NCI-H1092 treated with DMSO at 0.1 percent for 48 hours (cell line): ENCODE measurements at regions not wholly inside any gene's neighbourhood (a gene's known extent, or its start where the extent isn't known, plus 50 kb on each side); places are given as distances from the start of the nearest gene placed in this dataset.
"Not testable (repeated sequence)": the region's sequence is repeated elsewhere in the genome, so short reads cannot be mapped to it uniquely, and the experiment has no call there.

Experiments
- DNase-seq: peaks from one replicate; lab custom pipeline; 2025; lab: John Stamatoyannopoulos, UW

- no peak for DNase-seq
Observed at GRCh38 chr13:73842626-73843025, 291.6 kb downstream of the KLF12 start.

- DNase-seq: no peak
Observed at GRCh38 chr13:73842184-73842583, 292.0 kb downstream of the KLF12 start.

GRCh38 chr13:73837147-73837546 lies 297.1 kb downstream of the KLF12 start:
- DNase-seq: no peak

GRCh38 chr13:73835138-73835721 lies 299.0 kb downstream of the KLF12 start:
- peak; percentile 73 for DNase-seq

- no peak for DNase-seq
Observed at GRCh38 chr13:73833325-73834070, 300.7 kb downstream of the KLF12 start.

DNA sequence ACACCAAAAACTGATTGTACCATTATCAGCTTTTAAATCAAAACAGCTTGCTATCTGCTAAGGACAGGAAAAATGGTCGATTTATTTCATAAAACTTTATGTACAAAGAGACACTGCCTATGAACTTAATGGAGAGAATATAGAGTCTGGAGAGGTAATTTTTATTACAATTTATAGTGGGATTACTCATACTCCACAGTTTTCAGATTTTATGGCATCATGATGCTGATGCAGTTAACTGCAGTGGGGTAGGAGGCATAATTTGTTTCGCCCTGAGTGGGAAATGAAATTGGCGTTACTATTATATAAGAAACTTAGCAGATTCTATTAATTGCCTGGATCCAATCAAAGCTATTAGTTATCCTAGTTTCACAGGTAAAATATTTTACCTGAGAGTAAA lies 301.4 kb downstream of the KLF12 start:
- no peak for DNase-seq

GRCh38 chr13:73832128-73832588 lies 302.0 kb downstream of the KLF12 start:
- peak; percentile 52 for DNase-seq

GRCh38 chr13:73829416-73829815 lies 304.8 kb downstream of the KLF12 start:
- DNase-seq: no peak

GRCh38 chr13:73828811-73829210 lies 305.4 kb downstream of the KLF12 start:
- no peak for DNase-seq

GRCh38 chr13:73827434-73827833 lies 306.8 kb downstream of the KLF12 start:
- no peak for DNase-seq

GRCh38 chr13:73825143-73825542 lies 309.1 kb downstream of the KLF12 start:
- no peak for DNase-seq

DNA sequence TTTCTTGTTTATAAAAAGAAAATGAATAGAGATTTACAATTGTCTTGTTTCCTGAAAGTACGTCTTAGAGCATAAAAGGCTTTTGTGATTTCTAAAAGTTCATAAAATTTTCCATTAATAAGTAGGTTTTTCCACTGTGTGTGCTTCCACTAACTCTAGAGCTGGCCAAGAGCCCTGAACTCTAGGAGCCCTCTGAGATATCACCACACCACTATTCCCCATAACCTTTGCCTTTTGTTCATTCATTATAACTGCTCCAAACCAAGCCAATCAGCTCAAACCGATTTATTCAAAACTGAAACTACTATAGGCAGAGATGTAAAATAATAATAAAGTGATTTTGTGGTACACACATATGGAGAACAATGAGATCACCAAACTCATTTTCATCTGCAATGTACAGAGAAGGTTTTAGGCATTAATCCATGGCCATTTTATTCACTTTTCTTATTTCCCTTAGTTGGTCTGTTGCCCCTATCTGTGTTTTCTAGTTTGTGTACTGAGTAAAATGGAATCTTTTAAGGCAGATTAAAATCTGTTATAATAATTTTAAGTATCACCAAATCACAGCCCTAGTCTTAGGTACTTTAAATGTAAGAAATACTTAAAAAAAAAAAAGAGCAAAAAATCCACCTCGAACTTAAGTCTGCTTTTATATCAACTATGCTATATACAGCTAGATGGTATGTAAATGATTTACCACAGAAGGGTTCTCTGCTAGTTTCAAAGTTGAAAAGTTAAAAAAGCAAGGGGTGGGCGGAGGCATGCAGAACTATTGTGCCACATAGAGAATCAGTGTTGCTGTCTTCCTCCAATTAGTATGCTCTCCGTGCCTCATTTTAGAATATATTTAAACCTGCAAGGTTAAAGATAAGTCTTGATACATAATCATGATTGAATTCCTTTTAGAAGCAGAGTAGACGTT lies 311.3 kb downstream of the KLF12 start:
- no peak for DNase-seq

- DNase-seq: no peak
Observed at GRCh38 chr13:73820688-73821087, 313.5 kb downstream of the KLF12 start.

DNA sequence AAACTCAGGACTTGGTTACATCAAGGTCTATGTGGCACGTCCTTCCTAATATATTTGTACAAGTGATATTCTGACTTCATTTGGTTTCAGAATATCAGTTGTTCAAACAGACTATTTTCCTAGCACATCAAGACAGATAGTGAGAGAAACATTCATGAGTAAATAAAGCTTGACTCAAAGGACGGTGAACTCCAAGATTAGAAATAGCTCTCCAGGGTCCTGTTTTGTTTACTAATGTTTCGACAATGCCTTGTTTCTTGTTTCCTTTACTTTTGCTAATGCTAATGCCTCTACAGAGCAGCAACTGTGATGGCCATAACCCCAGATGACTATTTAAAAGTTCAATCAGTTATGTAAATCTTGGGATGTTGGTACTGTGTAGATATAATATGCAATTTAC lies 313.9 kb downstream of the KLF12 start:
- no peak for DNase-seq

DNA sequence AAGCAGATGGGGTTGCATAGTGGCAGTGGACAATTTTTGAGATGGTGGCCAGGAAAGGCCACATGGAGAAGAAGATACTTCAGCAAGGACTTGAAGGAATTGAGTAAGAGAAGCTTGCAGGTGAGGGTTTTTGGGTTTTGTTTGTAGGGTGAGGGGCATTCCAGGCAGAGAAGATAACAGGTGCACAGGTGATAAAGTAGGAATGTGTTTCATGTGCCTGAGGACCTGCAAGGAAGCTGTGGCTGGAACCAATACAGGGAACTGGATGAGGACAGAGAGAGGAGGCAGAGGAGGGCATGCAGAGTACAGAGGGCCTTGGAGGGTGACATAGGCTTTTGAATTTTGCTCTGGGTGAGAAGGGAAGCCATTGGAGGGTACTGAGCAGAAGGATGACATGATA lies 314.5 kb downstream of the KLF12 start:
- DNase-seq: no peak

DNA sequence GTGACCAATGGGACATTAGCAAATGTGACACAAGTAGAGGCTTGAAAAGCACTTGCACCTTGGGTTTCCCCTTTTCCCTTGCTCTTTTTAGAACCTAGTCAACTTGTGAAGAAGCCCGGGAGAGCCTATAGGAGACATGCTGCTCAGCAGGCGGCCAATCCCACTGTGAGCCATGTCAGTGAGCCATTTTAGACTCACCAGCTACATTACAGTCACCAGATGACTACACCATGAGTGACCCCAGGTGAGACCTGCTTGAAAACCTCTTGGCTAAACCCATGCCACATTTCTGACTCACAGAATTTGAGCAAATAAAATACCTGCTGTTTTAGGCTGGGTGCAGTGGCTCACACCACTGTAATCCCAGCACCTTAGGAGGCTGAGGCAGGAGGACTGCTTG lies 317.5 kb downstream of the KLF12 start:
- no peak for DNase-seq

GRCh38 chr13:73815796-73816195 lies 318.4 kb downstream of the KLF12 start:
- no peak for DNase-seq

DNA sequence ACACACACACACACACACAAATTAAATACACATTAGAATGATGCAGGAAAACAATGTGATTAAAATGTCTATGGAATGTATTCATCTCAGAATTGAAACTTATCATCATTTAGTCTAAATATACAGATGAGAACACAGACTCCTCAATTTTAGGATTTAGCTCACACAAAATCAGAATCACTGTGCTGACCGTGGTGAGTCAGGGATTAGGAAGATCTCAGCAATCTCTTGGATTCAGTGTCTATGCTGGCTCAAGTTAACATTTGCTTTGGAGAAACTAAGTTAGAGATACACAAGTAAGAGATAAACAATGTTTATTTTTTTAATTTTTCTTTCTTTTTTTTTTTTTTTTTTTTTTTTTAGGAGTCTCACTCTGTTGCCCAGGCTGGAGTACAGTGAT lies 323.6 kb downstream of the KLF12 start:
- no peak for DNase-seq

GRCh38 chr13:73809561-73809960 lies 324.6 kb downstream of the KLF12 start:
- no peak for DNase-seq

- DNase-seq: no peak
Observed at GRCh38 chr13:73808318-73808717, 325.9 kb downstream of the KLF12 start.

- not testable (repeated sequence) for DNase-seq
Observed at GRCh38 chr13:73805326-73805958, 328.8 kb downstream of the KLF12 start.

DNA sequence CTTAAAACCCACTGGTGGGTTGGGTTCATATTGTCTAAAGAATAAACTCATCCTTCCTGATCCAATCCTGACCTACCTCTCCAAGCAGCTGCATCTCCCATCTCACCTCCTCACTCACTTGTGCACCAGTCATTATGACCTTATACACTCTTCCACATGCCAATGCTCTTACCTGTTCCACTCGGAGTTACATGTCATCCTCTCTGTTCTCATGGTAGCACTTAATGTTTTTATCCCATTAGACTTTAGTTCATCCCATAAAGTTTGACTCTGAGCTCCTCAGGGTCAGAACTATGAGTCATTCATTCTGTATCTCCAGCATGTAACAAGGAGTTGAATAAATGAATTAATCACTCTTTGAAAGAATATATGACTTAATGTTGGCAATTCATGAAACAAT lies 330.2 kb downstream of the KLF12 start:
- no peak for DNase-seq
